HG02763 (cell line): ENCODE measurements at regions not wholly inside any gene's neighbourhood (a gene's known extent, or its start where the extent isn't known, plus 50 kb on each side); places are given as distances from the start of the nearest gene placed in this dataset.

Source experiments
- ATAC-seq: cut with Tn5 transposase; IDR thresholded peaks from one replicate; pipeline ENCODE4 v1.9.1; 2021; ENCODE audit warnings: mild to moderate bottlenecking, moderate library complexity; ENCODE audit not compliant: unreplicated experiment

DNA sequence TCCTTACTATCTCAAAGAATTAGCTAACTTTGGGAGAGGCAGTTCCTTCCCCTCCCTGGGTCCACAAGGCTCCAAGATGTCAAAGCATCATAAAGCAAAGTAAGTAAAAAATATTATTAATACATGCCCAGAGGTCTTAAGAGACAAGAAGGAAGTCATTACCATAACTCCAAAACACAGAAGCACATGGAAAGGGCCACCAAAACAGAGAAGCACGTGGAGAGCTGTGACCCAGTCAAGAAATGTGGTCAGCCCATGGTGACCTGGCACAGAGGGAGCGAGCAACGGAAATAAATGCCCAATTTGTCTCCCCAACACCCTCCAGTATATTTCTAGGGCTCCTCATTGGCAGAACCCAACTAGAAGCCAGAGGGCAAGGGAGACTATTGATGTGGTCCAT, 277.5 kb upstream of the API5 start:
- ATAC-seq, result no peak

- no peak for ATAC-seq
Observed at GRCh38 chr11:43035086-43035485, 276.7 kb upstream of the API5 start.

GRCh38 chr11:43053638-43054412, 258.0 kb upstream of the API5 start:
- ATAC-seq, result no peak

DNA sequence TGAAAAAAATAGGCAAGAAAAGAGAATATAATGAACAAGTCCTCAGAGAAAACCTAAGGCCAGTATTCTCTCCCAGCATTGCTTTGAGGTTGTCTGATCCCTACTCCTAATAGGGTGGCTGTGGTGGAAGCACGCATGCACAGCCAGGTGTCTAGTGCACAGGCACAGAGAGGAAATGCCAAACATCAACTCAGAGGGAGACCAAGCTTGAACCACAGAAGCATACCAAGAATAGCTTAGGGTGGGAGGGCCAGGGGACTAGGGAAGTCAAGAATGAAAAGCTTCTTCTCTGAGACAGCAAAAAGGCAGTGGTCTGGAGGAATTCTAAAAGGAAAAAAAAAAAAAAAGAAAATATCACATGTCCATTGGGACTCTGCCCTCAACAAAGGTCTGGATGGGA, 244.1 kb upstream of the API5 start:
- ATAC-seq, result no peak

GRCh38 chr11:43071338-43071737, 240.5 kb upstream of the API5 start:
- ATAC-seq, result no peak

GRCh38 chr11:43072096-43072495, 239.7 kb upstream of the API5 start:
- no peak for ATAC-seq

DNA sequence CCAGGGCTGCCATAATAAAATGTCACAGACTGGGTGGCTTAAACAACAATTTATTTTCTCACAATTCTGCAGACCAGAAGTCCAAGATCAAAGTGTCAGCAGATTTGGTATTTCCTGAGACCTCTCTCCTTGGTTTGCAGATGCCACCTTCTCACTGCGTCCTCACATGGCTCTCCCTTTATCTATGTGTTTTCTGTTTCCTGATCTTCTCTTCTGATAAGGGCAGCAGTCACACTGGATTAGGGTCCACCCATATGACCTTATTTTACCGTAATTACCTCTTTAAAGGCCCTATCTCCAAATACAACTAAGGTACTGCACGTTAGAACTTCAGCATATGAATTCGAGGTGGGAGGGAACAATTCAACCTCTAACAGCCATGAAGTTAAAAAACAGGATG, 238.9 kb upstream of the API5 start:
- ATAC-seq, result no peak

- ATAC-seq, result no peak
Observed at GRCh38 chr11:43074810-43075209, 237.0 kb upstream of the API5 start.

GRCh38 chr11:43101113-43101512, 210.7 kb upstream of the API5 start:
- no peak for ATAC-seq

- no peak for ATAC-seq
Observed at GRCh38 chr11:43116071-43116470, 195.7 kb upstream of the API5 start.

- no peak for ATAC-seq
Observed at GRCh38 chr11:43119275-43119970, 192.4 kb upstream of the API5 start.

- ATAC-seq, result no peak
Observed at GRCh38 chr11:43122546-43122945, 189.2 kb upstream of the API5 start.

DNA sequence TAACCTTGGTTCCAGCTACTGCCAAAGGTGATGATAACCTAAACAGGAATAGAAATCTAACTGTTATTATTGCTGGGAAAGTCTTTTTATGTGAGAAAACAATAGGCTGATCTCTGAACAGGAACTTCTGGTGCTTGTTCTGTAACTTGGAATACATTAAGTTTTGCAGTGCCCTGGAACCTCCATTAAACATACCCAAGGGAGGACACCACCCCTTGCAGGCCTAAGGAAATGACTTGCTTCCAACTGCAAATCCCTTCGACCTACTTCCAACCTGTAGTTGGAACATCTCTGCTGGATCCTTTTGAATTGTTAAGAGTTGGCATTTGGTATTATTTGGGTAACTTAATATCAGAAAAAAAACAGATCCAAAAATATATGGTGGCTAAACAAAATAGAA, 188.4 kb upstream of the API5 start:
- ATAC-seq, result no peak

GRCh38 chr11:43124272-43124935, 187.4 kb upstream of the API5 start:
- ATAC-seq, result no peak

DNA sequence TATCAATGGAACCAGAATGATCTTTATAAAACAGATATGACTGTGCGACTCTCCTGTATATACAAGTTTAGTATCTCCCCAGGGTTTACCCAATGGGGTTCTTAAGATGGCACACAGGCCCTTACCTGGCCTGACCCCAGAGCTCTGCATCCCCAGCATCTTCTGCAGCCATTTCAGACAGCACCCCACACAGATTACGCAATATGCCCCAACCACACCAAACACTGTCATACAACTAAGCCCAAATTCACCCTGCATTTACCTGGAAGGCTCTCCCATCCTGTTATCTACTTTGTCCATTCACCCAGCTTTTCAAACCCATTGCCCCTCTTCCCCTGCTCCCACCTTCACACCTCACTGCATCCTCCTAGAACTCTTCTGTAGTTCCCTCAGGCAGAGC, 182.5 kb upstream of the API5 start:
- no peak for ATAC-seq

GRCh38 chr11:43130616-43131015, 181.2 kb upstream of the API5 start:
- ATAC-seq, result no peak

DNA sequence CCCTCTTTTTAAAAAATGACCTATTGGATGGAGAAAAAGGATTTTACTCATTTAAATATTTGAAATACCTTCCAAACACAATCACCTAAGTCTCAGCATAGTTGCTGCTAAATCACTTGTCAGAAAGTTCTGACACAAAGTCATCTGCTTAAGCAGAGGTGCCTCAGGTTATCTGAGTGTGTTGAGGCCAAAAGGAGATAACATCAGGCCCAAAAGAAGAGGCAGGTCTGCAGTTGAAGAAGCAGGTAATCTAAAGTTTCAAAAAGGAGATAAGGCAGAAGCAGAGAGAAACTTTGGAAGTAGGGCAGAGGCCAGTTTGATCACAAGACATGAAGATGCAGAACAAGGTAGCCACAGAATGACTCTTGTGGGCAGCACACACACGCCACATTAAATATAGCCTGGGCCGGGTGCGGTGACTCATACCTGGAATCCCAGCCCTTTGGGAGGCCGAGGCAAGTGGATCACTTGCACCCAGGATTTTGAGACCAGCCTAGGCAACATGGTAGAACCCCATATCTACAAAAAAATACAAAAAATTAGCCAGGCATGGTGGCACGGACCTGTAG, 175.7 kb upstream of the API5 start:
- ATAC-seq, result no peak

- no peak for ATAC-seq
Observed at GRCh38 chr11:43138621-43139140, 173.1 kb upstream of the API5 start.

DNA sequence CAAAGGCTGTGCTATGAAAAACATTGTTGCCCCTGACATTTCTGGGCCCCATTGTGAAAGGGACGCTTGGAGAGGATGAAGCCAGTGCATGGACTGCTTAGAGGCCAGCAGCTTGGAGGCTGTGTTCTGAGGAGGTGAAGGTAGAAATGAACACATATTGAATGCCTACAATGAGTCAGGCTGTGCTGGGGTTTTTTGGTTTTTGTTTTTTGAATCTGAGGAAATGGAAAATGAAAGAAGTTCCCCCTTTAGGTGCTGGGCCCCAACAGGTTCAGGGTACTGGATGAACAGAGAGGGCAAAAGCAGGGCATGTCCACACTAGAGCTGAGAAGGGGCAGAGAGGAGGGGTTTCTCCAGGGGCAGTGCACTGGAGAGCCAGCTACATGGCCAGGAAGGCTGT, 166.1 kb upstream of the API5 start:
- ATAC-seq, result peak; percentile 86

- no peak for ATAC-seq
Observed at GRCh38 chr11:43150697-43151096, 161.1 kb upstream of the API5 start.

DNA sequence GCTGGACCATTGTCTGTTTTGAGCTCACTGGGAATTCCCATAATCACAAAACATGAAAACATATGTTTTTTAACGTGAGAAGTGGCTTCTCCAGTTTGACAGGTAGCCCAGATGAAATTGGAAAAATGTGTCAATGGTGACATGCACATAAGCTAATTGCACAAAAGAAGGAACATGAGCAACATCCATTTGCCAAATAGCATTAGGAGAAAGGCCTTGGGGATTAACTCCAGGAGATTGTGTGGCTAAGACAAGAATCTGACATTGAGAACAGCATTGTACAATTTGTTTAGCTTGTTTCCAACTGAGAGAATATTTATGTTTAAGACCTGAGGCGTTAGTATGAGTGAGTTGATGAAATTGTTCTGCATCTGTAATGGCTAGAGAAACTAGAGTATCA, 147.0 kb upstream of the API5 start:
- no peak for ATAC-seq
